ENCODE measurements at regions not wholly inside any gene's neighbourhood (a gene's known extent, or its start where the extent isn't known, plus 50 kb on each side); places are given as distances from the start of the nearest gene placed in this dataset.

- Histone ChIP-seq H4K20me1 (ENCODE audit: insufficient read depth, low read length) (no peaks in the 10 kb centered on the region), H3K9me3 (replicated peaks; ENCODE audit: insufficient read depth, low read length) (no peaks in the 10 kb centered on the region), H3K9me2 (replicated peaks; ENCODE audit: insufficient read depth, low read length) (no peaks in the 10 kb centered on the region), H3K79me2 (ENCODE audit: low read length) (no peaks in the 10 kb centered on the region), H3K27ac (ENCODE audit: low read length) (peak overlapping the region; percentile 96; the same call in 1 of the 2 replicates), H3K36me3 (replicated peaks; ENCODE audit: insufficient read depth, low read length) (no peaks in the 10 kb centered on the region), H3K27me3 (replicated peaks; ENCODE audit: insufficient read depth, low read length) (no peaks in the 10 kb centered on the region), H3K4me3 (ENCODE audit: low read length) (peak overlapping the region; percentile 82), H3K4me1 (ENCODE audit: low read length) (peaks cover 20% of the 10 kb centered on the region), H2AFZ (ENCODE audit: low read length) (peak overlapping the region; percentile 35), H3K4me2 (ENCODE audit: low read depth, low read length) (peak overlapping the region; percentile 61), H3K9ac (ENCODE audit: low read length) (peak overlapping the region; percentile 96), H3F3A (ENCODE audit: insufficient read depth, low read length) (peaks cover 31% of the 10 kb centered on the region)
- peak; percentile 63 for DNase-seq
- TF ChIP-seq EZH2phosphoT487 (IDR thresholded peaks at IDR 0.05; ENCODE audit: low read length), result no peak
- TF ChIP-seq CTCF (IDR thresholded peaks at IDR 0.05; ENCODE audit: low read length), result no peak
- no peak for TF ChIP-seq EZH2 (optimal IDR thresholded peaks at IDR 0.05; ENCODE audit: low read depth, low read length)
Observed at GRCh38 chr1:218163371-218163770, 121.7 kb upstream of the RRP15 start.

GRCh38 chr1:218164111-218164929 is 120.8 kb upstream of the RRP15 start:
- Histone ChIP-seq H4K20me1 (ENCODE audit: insufficient read depth, low read length) (no peaks in the 10 kb centered on the region), H3K27ac (ENCODE audit: low read length) (peak overlapping the region; percentile 96), H3K4me2 (ENCODE audit: low read depth, low read length) (peak overlapping the region; percentile 61), H3K4me1 (ENCODE audit: low read length) (peaks cover 20% of the 10 kb centered on the region), H3K9me2 (replicated peaks; ENCODE audit: insufficient read depth, low read length) (no peaks in the 10 kb centered on the region), H3K9me3 (replicated peaks; ENCODE audit: insufficient read depth, low read length) (no peaks in the 10 kb centered on the region), H3K4me3 (ENCODE audit: low read length) (peak overlapping the region; percentile 82), H2AFZ (ENCODE audit: low read length) (peak overlapping the region; percentile 77), H3K79me2 (ENCODE audit: low read length) (no peaks in the 10 kb centered on the region), H3K9ac (ENCODE audit: low read length) (peak overlapping the region; percentile 96), H3K27me3 (replicated peaks; ENCODE audit: insufficient read depth, low read length) (no peaks in the 10 kb centered on the region), H3F3A (ENCODE audit: insufficient read depth, low read length) (peaks cover 31% of the 10 kb centered on the region), H3K36me3 (replicated peaks; ENCODE audit: insufficient read depth, low read length) (no peaks in the 10 kb centered on the region)
- TF ChIP-seq EZH2 (optimal IDR thresholded peaks at IDR 0.05; ENCODE audit: low read depth, low read length) (no peak), CTCF (IDR thresholded peaks at IDR 0.05; ENCODE audit: low read length) (peak; percentile 46)
- DNase-seq, result peak; percentile 93

- peak overlapping the region; percentile 96 for H3K27ac ChIP-seq (ENCODE audit: low read length)
- no peaks in the 10 kb centered on the region for H3K79me2 ChIP-seq (ENCODE audit: low read length)
- H2AFZ ChIP-seq (ENCODE audit: low read length), result peak overlapping the region; percentile 85
- H3F3A ChIP-seq (ENCODE audit: insufficient read depth, low read length), result peaks cover 31% of the 10 kb centered on the region
- peaks cover 20% of the 10 kb centered on the region for H3K4me1 ChIP-seq (ENCODE audit: low read length)
- no peaks in the 10 kb centered on the region for H3K36me3 ChIP-seq (replicated peaks; ENCODE audit: insufficient read depth, low read length)
- no peaks in the 10 kb centered on the region for H3K9me3 ChIP-seq (replicated peaks; ENCODE audit: insufficient read depth, low read length)
- peak overlapping the region; percentile 61 for H3K4me2 ChIP-seq (ENCODE audit: low read depth, low read length)
- no peaks in the 10 kb centered on the region for H3K9me2 ChIP-seq (replicated peaks; ENCODE audit: insufficient read depth, low read length)
- DNase-seq, result peak; percentile 62
- H3K9ac ChIP-seq (ENCODE audit: low read length), result peak overlapping the region; percentile 96
- no peak for TF ChIP-seq CTCF (IDR thresholded peaks at IDR 0.05; ENCODE audit: low read length)
- TF ChIP-seq EZH2phosphoT487 (IDR thresholded peaks at IDR 0.05; ENCODE audit: low read length), result no peak
- TF ChIP-seq EZH2 (optimal IDR thresholded peaks at IDR 0.05; ENCODE audit: low read depth, low read length), result no peak
- H4K20me1 ChIP-seq (ENCODE audit: insufficient read depth, low read length), result no peaks in the 10 kb centered on the region
- peak overlapping the region; percentile 82 for H3K4me3 ChIP-seq (ENCODE audit: low read length)
- no peaks in the 10 kb centered on the region for H3K27me3 ChIP-seq (replicated peaks; ENCODE audit: insufficient read depth, low read length)
Observed at GRCh38 chr1:218164930-218165700, 120.0 kb upstream of the RRP15 start.

All from MM.1S (cell line).